Esophagus squamous epithelium (tissue), 4 donors: ENCODE measurements at regions not wholly inside any gene's neighbourhood (a gene's known extent, or its start where the extent isn't known, plus 50 kb on each side); places are given as distances from the start of the nearest gene placed in this dataset.

ENCODE experiments used
- POLR2A ChIP-seq, 4 donors: fragments of 450-650 bp; IDR thresholded peaks; one replicate each; pipeline ENCODE4 v1.6.1; 2017; ENCODE audit warnings: antibody characterized with exemption in 4 of 4, mild to moderate bottlenecking in 4 of 4, moderate library complexity in 3 of 4
- TF ChIP-seq, protein P1 (sequence below), 6 experiments: fragments of 450-650 bp in 4 of 6; fragments of 200-600 bp in 2 of 6; sonication (generic) in 2 of 6; IDR thresholded peaks; one replicate each; pipeline ENCODE4 v1.5.1; 2016 to 2019; ENCODE audit warnings: antibody characterized with exemption in 6 of 6, mild to moderate bottlenecking in 4 of 6, moderate library complexity in 4 of 6

DNA sequence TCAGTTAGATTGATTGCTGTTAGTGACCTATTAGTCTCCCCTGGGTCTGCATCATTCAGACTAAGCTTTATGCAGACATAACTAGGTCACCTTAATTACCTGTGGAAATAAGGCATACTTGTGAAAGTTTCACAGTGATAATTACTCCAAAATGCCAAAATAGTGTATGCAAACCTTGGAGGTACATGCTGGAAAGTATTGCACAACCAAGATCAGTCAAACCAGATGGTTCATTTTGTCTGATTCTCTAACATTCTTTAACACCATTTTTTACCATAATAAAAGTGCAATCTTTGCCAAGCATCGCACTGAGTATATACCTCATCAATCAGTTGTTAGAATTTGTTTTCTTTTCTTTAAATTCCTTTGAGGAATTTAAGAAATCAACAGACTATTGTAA lies 186.3 kb upstream of the TMEFF2 start:
- TF ChIP-seq, protein P1, sequence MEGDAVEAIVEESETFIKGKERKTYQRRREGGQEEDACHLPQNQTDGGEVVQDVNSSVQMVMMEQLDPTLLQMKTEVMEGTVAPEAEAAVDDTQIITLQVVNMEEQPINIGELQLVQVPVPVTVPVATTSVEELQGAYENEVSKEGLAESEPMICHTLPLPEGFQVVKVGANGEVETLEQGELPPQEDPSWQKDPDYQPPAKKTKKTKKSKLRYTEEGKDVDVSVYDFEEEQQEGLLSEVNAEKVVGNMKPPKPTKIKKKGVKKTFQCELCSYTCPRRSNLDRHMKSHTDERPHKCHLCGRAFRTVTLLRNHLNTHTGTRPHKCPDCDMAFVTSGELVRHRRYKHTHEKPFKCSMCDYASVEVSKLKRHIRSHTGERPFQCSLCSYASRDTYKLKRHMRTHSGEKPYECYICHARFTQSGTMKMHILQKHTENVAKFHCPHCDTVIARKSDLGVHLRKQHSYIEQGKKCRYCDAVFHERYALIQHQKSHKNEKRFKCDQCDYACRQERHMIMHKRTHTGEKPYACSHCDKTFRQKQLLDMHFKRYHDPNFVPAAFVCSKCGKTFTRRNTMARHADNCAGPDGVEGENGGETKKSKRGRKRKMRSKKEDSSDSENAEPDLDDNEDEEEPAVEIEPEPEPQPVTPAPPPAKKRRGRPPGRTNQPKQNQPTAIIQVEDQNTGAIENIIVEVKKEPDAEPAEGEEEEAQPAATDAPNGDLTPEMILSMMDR (IDR thresholded peaks at IDR 0.05): no peak
- TF ChIP-seq POLR2A (IDR thresholded peaks at IDR 0.05): no peak
